Stromal cell of bone marrow (primary cell): ENCODE measurements at regions not wholly inside any gene's neighbourhood (a gene's known extent, or its start where the extent isn't known, plus 50 kb on each side); places are given as distances from the start of the nearest gene placed in this dataset.

Experiments used
- DNase-seq: peaks from one replicate; pipeline ENCODE4 v3.0.0-alpha.2; 2012; ENCODE audit warnings: low read depth

DNA sequence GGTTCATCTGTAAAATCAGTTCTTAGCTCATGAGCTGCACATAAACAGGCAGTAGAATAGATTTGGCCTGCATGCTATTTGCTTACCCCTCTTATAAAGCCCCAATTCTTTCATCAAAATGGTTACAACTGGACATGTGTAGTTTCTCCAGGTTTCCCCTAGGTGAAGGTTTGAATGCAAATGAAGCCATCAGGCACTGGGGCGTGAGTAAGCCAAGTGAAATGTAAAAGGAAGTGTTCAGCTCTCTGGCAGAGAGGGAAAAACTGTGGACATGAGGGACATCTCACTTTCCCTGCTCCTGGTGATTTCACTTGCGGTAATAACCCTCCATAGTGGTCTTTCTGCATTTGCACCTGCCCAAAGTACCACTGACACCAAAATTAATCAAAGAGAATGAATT is 1402.3 kb upstream of the LRRTM1 start:
- DNase-seq: no peak

DNA sequence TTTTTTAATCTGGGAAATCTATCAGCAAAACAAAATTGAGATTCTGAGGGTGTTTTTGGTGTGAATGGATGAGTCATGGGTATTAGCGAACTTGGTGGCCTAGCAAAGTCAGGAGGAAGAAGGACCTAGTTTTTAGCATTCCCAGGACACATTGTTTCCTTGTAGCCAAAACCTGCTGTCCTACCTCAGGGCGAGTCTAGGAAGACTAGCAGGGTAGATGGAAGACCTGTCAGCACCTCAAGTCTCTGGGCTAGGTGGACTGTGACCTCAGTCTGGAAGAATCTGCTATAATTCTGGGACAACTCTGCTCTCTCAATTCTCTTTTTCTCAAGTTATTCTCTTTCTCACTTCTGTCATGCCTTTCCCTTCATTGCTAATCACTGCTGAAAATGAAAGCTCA is 1399.3 kb upstream of the LRRTM1 start:
- DNase-seq: no peak

DNA sequence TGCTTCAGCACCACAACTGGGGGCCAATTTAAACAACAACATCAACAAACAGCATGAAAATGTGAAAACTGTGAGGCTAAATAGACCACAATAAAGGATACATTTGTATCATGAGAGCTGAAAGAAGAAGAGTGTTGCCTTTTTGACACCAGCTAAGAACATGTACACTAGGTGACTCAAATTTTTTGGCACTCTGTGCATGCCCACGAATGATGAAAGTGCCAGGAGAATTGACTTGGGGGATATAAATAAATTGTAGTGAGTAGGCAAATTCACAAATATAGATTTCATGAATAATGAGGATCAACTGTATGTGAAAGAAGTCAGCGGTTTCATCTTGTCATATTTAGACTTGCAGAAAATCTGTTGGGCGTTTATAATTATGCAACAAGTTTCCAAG is 1388.0 kb upstream of the LRRTM1 start:
- no peak for DNase-seq

DNA sequence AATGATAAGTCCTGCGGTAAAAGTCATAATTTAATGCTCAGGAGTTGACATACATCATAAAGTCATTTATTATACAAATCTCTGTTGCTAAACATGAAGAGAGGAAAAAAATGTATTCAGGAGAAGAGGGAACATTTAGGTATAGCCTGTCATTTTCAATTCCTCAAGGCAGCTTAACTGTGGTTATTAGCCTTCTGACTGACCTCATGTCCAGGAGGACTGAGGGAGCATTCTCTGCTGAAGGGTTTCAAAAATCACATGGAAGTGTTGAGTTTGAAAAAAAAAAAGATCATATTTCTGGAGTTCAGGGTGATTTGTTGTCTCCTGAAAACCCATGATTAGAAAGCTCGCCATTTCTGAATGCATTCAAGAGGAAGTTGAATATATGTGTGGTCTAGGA is 1371.1 kb upstream of the LRRTM1 start:
- DNase-seq: no peak

DNA sequence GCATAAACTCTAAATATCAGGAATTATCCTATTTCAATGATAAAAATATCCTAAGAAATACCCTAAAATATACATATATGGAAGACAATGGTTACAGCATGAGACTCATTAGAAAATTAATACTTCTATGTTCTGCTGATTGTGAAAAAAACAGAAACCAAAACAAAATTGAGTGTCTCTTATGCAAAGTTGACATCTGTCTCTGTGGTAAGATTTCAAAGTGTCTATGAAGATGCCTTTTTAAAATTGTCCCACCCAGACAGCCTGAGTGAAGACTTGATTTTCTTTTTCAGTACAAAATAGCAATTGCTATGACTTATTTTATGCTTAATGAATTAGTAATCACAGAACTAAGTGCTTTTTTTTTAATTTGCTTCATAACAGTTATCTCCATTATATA is 1368.4 kb upstream of the LRRTM1 start:
- DNase-seq: no peak

DNA sequence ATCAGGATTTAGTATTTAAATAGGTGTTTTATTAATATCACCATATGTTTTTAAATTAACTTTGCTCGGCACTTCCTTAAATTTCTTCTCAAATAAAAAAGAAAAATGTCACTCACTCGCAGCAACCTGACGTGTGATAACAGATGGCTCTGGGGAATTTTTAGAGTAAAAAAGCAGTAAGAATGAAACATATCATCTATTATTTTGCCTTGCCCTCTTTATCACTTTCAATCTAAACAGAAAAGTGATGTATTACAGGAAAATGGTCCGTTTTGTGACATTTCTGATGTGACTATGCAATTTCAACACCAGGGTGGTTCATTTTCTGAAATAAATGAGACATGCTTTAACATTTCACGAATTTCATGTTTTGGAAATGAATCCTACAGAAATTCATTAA is 1368.0 kb upstream of the LRRTM1 start:
- DNase-seq: no peak

DNA sequence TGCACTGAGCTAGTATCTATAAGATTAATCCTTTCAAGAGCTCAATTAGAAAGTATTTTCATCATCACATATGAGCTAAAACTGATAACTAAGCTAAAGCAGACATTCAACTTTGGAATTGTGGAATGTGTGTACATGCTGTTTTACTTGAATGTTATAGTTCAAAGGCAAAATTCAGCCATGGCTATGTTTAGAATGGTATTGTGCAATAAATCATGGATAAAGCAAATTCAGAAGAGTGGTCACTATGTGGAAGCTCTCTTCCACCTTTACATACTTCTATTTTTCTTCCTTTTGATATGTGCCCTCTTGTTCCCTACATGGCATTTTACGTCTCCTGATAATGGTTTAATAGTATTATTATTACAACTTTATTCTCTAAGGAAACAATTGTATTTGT is 1366.3 kb upstream of the LRRTM1 start:
- DNase-seq: no peak

DNA sequence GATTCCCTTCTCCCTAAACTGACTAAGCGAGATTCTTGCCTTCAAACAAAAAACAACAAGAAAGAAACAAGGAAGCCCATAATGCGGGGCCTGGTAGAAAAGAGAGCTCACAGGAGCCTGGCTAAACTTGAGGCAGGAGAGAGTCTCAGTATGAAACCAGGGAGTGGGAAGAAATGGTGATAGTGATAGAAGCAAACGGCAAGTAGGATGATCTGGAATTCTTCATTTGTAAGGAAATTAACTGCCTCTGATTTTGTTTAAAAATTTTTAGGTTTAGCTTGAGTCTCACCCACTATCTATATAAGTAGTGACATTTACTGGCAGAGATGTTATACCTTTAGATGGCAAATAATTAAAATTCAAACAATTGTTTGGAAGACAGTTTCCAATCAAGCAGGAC is 1356.5 kb upstream of the LRRTM1 start:
- DNase-seq: no peak

DNA sequence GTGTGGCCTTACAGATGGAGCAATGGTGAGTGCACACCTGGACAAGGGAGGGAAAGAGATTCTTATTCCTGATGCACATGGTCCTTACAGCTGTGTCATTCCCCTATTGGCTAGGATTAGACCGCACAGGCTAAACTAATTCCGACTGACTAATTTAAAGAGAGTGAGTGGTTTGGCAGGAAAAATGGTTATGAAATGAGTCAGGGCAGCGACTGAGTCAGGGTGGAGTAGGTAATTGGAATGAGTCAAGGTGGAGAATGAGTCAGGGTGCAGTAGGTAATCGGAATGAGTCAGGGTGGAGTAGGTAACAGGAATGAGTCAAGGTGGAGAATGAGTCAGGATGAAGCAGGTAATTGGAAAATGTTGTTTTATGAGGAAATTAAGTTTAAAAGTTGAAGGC is 1353.7 kb upstream of the LRRTM1 start:
- DNase-seq: no peak

DNA sequence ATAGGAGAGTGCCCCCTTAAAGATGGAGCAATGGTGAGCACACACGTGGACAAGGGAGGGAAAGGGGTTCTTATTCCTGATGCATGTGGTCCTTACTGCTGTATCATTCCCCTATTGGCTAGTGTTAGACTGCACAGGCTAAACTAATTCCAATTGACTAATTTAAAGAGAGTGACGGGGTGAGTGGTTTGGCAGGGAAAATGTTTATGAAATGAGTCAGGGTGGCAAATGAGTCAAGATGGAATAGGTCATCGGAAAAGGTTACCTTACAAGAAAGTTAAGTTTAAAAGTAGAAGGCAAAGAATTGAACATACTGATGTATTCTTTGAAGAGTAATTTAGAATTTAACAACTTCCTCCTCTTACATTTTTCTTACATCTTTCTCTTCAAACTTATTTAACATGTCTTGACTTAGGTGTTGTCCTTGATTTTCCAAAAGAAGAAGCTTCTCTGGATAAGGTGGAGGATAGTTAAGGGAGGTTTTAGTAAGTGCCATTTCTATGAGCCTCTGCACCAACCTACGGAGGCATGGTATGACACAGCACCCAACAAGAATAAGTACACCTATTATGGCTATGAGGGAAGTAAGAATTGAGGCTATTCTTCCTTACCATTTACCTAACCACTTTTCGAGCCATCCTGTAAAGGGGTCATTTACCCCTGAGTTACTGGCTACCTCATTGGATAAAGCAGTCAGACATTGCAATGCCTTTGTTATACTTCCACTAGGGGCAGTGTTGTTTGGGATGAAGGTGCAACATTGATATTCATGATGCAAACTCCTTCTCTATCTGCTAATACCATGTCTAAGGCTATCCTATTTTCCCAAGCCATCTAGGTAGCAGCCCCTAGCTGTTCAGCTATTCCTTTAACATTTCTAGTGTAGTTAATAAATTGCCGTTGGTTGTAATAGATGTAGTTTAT is 1345.8 kb upstream of the LRRTM1 start:
- DNase-seq: no peak

DNA sequence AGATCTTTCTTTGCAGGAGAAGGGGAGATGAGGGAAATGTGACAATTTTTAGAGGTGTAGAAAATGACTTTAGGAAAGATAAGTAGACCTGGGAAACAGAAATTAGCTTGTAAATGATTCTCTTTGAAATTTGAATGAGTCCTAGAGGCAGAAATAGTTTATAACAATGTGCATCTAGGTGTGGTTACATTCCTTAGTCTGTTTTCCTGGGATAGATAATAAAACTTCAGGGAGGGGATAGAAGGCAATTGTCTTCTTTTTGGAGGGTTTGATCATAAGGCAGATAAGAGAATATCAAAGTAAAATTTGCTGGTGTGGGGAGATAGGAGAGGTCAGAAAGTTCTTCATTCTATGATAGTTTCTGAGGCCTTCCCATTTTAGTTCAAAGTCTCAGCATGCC is 1344.3 kb upstream of the LRRTM1 start:
- DNase-seq: no peak

DNA sequence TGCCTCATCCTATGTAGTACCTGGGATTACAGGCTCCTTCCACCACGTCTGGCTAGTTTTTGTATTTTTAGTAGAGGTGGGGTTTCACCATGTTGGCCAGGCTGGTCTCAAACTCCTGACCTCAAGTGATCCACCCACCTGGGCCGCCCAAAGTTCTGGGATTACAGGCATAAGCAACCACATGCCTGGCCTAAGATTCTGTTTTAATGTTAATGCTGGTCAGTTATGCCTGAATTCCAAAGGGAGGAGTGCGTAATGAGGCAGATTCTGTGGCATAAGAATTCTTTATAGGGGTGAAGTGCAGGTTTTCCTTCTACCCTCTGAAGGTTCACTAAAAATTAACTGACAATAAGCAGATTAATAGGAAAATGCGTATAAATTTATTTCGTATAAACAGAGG is 1343.8 kb upstream of the LRRTM1 start:
- no peak for DNase-seq

DNA sequence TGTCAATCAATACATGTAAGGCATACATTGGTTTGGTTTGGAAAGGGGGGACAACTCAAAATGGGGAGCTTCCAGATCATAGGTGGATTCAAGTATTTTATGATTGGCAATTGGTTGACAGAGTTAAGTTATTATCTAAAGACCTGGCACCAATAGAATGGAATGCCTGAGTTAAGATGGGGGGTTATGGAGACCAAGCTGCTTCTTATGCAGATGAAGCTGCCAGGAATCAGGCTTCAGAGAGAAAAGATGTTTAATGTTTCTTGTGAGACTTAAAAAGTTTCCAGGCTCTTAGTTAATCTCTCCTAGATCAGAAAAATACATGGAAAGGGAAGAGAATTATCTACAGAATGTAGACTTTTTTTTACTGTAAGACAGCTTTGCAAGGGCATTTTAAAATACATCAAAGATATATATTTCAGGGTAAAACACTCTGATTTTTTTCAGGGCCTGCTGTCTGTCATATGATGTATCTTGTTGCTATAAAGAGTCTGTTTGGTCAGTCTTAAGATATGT is 1343.2 kb upstream of the LRRTM1 start:
- no peak for DNase-seq

DNA sequence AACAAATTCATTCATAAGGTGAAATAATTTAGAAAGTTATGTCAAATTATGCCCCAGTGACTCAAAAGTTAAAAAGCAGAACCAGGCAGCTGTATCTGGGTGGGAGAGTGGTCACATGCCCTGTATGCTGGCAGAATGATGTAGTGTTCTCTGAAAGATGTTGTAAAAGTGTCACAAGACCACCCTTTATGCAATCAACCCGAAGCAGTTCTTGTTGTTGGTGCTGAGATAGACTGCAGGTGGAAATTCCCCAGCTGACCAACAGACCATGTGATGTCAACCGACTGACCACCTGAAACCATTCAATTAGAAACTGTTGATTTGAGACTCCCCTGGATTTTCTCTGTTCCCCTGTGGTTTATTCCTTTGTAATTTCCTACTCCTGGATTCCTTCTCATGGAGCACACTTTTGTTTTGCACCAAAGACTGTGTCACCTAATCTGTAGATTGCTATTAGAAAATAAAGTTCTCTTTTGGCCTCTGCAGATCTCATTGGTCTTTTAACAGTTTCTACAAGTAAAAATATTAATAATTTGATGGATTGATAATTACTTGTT is 1341.3 kb upstream of the LRRTM1 start:
- DNase-seq: no peak

DNA sequence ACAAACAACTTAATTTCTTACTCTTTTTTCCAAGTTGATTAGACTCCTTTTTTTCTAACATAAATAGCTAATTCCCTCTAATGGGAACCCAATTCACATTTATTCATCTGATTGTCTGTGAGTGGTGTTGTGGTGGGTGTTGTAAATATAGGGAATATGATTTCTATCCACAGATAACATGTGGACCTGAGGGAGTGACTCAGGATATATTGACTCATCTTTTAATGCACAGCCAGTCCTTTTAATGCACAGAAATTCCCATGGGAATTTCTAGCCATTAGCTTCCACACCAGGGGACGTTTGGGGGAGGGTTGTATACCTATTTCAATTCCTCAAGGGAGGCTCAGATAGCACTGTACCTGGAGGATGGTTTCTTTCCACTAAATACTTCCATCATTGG is 1339.6 kb upstream of the LRRTM1 start:
- no peak for DNase-seq

DNA sequence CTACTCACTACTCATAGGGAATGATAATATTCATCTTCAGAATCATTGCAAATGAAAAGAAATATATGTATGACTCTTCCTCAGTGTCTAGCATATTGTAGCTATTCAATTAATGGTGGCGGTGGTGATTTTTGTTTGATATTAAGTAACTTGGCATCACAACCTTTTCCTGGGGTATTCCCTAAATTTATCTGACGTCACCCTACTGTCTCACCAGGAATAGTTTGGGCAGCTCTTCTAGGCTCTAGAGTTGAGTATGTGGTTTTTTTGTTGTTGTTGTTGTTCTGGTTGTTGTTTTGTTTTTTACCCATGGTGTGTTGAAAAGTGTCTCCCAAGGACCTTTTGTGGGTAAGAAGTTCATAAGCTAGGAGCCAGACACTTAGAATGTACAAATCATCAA is 1320.3 kb upstream of the LRRTM1 start:
- DNase-seq: no peak

DNA sequence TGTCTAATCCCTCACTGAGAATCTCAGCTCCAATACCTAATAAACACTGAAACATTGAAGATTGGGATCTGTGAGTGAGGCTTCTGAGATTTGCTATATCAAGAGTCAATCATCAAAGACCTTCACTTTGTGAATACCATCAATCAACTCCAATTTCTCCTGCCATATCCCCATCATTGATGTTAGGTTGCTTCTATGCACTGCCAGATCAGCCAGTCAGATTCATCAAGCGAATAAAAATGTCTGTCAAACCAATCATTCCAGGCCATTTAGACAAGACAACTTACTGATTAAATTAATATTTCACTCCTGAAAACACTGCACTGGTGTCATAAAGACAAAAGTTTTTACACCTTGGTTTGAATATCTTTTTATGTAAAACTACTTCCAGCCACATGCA is 1295.5 kb upstream of the LRRTM1 start:
- DNase-seq: no peak

DNA sequence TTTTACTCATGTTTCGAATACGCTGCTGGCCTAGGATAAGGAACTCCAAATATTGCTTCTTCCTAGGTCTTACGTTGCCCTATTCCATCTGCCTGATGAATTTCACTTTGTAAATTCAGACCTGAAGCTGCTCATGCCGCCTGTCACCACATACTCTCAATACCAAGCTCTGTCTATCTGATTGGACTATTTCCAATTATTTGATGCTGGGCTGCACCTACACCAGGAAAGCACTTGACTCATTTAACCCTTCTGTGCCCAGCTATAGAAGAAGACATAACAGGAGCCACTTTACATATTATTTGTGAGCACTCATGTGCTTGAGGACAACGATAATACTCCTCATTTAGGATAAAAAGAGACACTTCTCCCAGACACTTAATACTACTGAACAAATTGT is 1293.9 kb upstream of the LRRTM1 start:
- no peak for DNase-seq

DNA sequence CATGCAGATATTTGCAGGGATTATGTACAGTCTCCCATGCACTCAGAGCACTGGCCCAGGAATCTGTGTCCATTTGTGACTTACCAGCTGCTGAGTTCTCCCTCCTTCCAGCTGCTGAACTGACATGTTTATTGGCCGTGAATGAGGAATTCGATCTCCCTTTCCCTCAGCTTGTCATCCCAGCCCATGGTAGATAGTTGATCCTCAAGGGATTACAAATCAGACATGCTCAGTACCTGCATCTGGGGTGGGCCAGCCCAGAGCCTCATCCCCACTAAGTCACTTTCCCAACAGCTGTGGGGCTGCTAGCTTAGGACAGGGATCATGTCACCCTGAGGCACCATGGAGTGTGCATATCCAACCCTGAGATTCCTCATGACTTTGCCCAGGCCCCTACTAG is 1284.9 kb upstream of the LRRTM1 start:
- DNase-seq: no peak

DNA sequence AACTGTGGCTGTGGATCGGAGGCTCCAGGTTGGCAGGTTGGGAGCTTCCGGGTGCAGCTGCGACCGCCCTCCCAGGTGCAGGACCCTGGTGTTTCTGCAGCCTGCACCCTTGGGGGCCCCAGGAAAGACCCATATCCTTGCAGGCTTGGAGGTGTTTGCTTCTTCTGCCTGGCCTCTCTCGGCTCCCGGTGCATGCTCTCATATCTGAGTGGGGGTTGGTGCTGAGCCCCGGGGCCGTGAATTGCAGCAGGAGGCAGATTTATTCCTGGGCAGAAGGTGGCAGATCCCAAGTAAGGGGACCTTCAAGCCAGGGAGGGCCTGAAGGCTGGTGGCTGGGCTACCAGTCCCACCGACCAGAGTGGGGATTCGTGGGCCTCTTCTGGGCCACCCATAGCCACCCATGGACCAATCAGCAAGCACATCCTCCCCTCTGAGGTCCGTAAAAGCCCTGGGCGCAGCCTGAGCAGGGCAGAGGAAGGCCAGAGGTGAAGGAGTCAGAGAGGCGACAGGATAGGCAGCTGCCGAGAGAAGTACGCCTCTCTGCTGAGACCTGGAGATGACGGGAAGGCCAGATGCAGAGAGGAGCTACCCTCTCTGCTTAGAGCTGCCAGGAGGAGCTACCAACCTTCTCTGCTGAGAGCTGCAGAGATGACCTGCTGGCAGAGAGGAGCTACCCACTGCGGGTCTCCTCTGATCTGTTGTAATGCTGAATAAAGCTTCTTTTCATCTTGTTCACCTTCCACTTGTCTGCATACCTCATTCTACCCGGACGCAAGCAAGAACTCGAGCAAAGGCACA is 1279.0 kb upstream of the LRRTM1 start:
- no peak for DNase-seq

DNA sequence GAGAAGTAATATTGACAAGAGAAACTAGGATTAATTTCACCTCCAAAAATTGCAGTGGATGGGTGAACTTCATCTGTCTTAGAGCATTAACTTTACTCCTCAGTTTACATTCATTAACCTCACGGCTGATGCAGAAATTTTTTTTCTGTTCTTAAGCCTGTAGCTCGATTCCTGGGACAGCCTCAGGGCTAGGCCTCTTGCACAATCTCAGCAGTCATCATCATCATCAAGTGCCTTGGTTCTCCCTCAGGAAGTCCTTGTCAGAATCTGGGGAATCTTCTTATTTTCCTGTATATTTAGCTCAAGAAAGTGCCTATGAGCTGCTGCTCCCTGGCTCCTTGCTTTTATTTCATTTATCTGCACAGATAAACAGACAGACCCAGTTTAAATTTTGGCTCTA is 1272.2 kb upstream of the LRRTM1 start:
- DNase-seq: no peak

DNA sequence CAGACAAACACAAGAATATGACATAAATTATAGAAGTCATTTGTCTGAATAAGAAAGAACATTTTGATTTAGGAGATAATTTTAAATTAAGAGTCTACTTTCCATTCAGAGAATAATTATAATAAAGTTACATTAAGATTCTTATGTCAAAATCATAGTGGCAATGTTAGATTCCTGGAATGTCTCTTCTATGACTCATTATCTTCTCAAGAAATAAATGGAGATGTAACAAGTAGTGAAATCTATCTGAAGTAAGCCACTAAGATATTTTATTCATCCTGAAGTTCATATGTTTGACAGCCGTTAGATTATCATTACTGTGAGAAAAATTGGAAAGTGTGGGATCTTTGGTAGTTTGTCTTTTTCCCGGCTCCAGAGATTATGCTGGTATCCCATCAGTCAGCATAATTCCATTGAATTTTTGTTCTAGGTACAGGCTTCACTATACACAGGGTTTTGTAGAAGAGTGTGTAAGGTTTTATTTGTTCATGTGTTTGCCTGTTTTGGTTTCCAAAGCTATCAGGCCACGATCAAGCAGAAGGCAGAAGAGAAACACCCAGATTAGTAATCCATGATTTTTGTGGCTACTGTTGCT is 1246.6 kb upstream of the LRRTM1 start:
- no peak for DNase-seq

DNA sequence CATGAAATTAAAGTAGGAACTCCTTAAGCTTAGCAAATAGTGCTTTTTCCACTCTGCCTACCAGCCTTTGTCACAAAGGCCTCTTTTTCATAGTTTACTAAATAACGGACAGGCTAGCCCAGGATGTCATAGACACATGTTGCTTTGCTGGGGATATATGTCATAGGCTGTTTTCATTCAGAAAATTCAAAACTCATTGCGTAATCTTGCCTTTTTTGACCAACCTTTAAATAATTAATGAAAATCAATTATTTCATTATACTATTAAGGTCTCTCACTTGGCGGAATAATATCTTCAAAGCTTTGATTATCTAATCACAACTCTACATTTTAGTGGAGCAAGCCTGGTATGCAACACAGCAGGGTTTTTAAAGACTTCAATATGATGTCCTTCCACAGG is 1245.7 kb upstream of the LRRTM1 start:
- DNase-seq: no peak
